Liver (tissue), 8 donors: ENCODE measurements at regions not wholly inside any gene's neighbourhood (a gene's known extent, or its start where the extent isn't known, plus 50 kb on each side); places are given as distances from the start of the nearest gene placed in this dataset.

ENCODE experiments used
- DNase-seq: peaks from one replicate; pipeline ENCODE4 v3.0.0-alpha.2; 2017; ENCODE audit warnings: low spot score
- H3K27ac ChIP-seq, 2 donors: one replicate each; pipeline ENCODE4 v1.7.0; 2013; ENCODE audit warnings: inconsistent platforms in 2 of 2, low read length in 2 of 2, control low read depth in 1 of 2, low read depth in 1 of 2, mild to moderate bottlenecking in 1 of 2
- H3K27me3 ChIP-seq, 4 donors: one replicate each; pipeline versions ENCODE4 v1.6.1 to v1.7.0; 2013; ENCODE audit warnings: low read length in 3 of 4, inconsistent platforms in 1 of 4, mild to moderate bottlenecking in 1 of 4, moderate library complexity in 1 of 4; ENCODE audit not compliant: control insufficient read depth in 4 of 4, insufficient read depth in 4 of 4
- H3K36me3 ChIP-seq, 4 donors: one replicate each; pipeline versions ENCODE4 v1.6.1 to v1.7.0; 2013; ENCODE audit warnings: low read length in 3 of 4, mild to moderate bottlenecking in 3 of 4, low read depth in 1 of 4, moderate library complexity in 1 of 4; ENCODE audit not compliant: control insufficient read depth in 4 of 4, insufficient read depth in 3 of 4
- H3K4me1 ChIP-seq, 4 donors: one replicate each; pipeline versions ENCODE4 v1.6.1 to v1.7.0; 2013; ENCODE audit warnings: low read length in 3 of 4, mild to moderate bottlenecking in 3 of 4, moderate library complexity in 1 of 4; ENCODE audit not compliant: control insufficient read depth in 4 of 4, insufficient read depth in 4 of 4
- H3K4me3 ChIP-seq, 3 donors: one replicate each; pipeline versions ENCODE4 v1.6.1 to v1.7.0; 2013; ENCODE audit warnings: low read length in 3 of 3, control low read depth in 1 of 3, low read depth in 1 of 3, mild to moderate bottlenecking in 1 of 3
- H3K9ac ChIP-seq, 2 donors: one replicate each; pipeline ENCODE4 v1.7.0; 2013; ENCODE audit warnings: low read length in 2 of 2, mild to moderate bottlenecking in 2 of 2, moderate library complexity in 2 of 2, control low read depth in 1 of 2, low read depth in 1 of 2
- H3K9me3 ChIP-seq, 4 donors: one replicate each; pipeline versions ENCODE4 v1.6.1 to v1.7.0; 2013; ENCODE audit warnings: low read length in 3 of 4; ENCODE audit not compliant: control insufficient read depth in 4 of 4
- EGR1 ChIP-seq, 2 donors: IDR thresholded peaks; 2 replicates each; pipeline ENCODE4 v1.6.1; 2016 to 2018; ENCODE audit warnings: antibody characterized with exemption in 2 of 2, low read depth in 2 of 2
- FOXA1 ChIP-seq: IDR thresholded peaks from 2 replicates; pipeline ENCODE4 v1.6.1; 2016; ENCODE audit warnings: antibody characterized with exemption
- FOXA2 ChIP-seq: IDR thresholded peaks from 2 replicates; pipeline ENCODE4 v1.6.1; 2016; ENCODE audit warnings: antibody characterized with exemption
- GABPA ChIP-seq, 2 donors: IDR thresholded peaks in 1 of 2; conservative IDR thresholded peaks in 1 of 2; 2 replicates each; pipeline ENCODE4 v1.6.1; 2016; ENCODE audit warnings: antibody characterized with exemption in 2 of 2, mild to moderate bottlenecking in 1 of 2, moderate library complexity in 1 of 2
- HNF4A ChIP-seq, 2 donors: conservative IDR thresholded peaks; 2 replicates each; pipeline ENCODE4 v1.6.1; 2016; ENCODE audit warnings: antibody characterized with exemption in 2 of 2, mild to moderate bottlenecking in 2 of 2
- HNF4G ChIP-seq: IDR thresholded peaks from 2 replicates; pipeline ENCODE4 v1.6.1; 2016; ENCODE audit warnings: antibody characterized with exemption
- JUND ChIP-seq, 2 donors: IDR thresholded peaks; 2 replicates each; pipeline ENCODE4 v1.6.1; 2016; ENCODE audit warnings: antibody characterized with exemption in 2 of 2
- MAX ChIP-seq: IDR thresholded peaks from 2 replicates; pipeline ENCODE4 v1.6.1; 2016; ENCODE audit warnings: antibody characterized with exemption
- NR2F2 ChIP-seq: IDR thresholded peaks from 2 replicates; pipeline ENCODE4 v1.6.1; 2016; ENCODE audit warnings: antibody characterized with exemption
- RAD21 ChIP-seq, 2 donors: IDR thresholded peaks; 2 replicates each; pipeline ENCODE4 v1.6.1; 2016; ENCODE audit warnings: antibody characterized with exemption in 2 of 2, mild to moderate bottlenecking in 2 of 2
- RXRA ChIP-seq, 2 donors: IDR thresholded peaks; 2 replicates each; pipeline ENCODE4 v1.6.1; 2017 to 2018; ENCODE audit warnings: antibody characterized with exemption in 2 of 2, mild to moderate bottlenecking in 1 of 2
- SP1 ChIP-seq: IDR thresholded peaks from 2 replicates; pipeline ENCODE4 v1.6.1; 2018; ENCODE audit warnings: antibody characterized with exemption, mild to moderate bottlenecking
- TAF1 ChIP-seq: conservative IDR thresholded peaks from 2 replicates; pipeline ENCODE4 v1.6.1; 2016; ENCODE audit warnings: antibody characterized with exemption, mild to moderate bottlenecking
- YY1 ChIP-seq: IDR thresholded peaks from 2 replicates; pipeline ENCODE4 v1.6.1; 2016; ENCODE audit warnings: antibody characterized with exemption, mild to moderate bottlenecking
- ZBTB33 ChIP-seq: IDR thresholded peaks from 2 replicates; pipeline ENCODE4 v1.6.1; 2016; ENCODE audit warnings: antibody characterized with exemption
- WGBS: extraction: QIAGEN DNeasy Blood & Tissue Kit; methylation state at CpG from one replicate; pipeline ENCODE4 v1.1.7; 2013; 5-methylcytosine and 5-hydroxymethylcytosine counted together
- TF ChIP-seq, protein P1 (sequence below): IDR thresholded peaks from 2 replicates; pipeline ENCODE4 v1.6.1; 2016; ENCODE audit warnings: antibody characterized with exemption
- TF ChIP-seq, protein P2 (sequence below): fragments of 150-350 bp; IDR thresholded peaks from 2 replicates; pipeline ENCODE4 v1.5.1; 2017; ENCODE audit warnings: improper control_type of control experiment, low read depth, low read length; ENCODE audit not compliant: missing input control
- TF ChIP-seq, protein P3 (sequence below): IDR thresholded peaks from 2 replicates; pipeline ENCODE4 v1.6.1; 2016; ENCODE audit warnings: antibody characterized with exemption, mild to moderate bottlenecking
- donor health status: healthy.
- donor health status: healthy.
- donor health status: healthy.
- donor health status: healthy.
- donor health status: healthy.

- WGBS: 34% methylated on average over 3 of the region's 3 CpGs
- Histone ChIP-seq H3K9ac (no peak overlapping the region), H3K9me3 (no peaks in the 10 kb centered on the region), H3K36me3 (no peaks in the 10 kb centered on the region), H3K4me1 (no peaks in the 10 kb centered on the region), H3K4me3 (no peak overlapping the region), H3K27ac (peak overlapping the region in 1 of 2 donors; percentile 18), H3K27me3 (no peaks in the 10 kb centered on the region)
- DNase-seq: no peak
- TF ChIP-seq GABPA (IDR thresholded peaks at IDR 0.05 in 1 of 2, conservative IDR thresholded peaks at IDR 0.05 in 1 of 2) (no peak), TAF1 (no peak)
- TF ChIP-seq, protein P1, sequence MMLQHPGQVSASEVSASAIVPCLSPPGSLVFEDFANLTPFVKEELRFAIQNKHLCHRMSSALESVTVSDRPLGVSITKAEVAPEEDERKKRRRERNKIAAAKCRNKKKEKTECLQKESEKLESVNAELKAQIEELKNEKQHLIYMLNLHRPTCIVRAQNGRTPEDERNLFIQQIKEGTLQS: no peak
Measured at GRCh38 chr2:188787658-188788240, 186.4 kb upstream of the COL3A1 start.

- Histone ChIP-seq H3K36me3 (no peaks in the 10 kb centered on the region), H3K4me3 (no peak overlapping the region), H3K9ac (no peak overlapping the region), H3K27ac (peak overlapping the region in 1 of 2 donors; percentile 23), H3K27me3 (no peaks in the 10 kb centered on the region), H3K4me1 (no peaks in the 10 kb centered on the region), H3K9me3 (no peaks in the 10 kb centered on the region)
- TF ChIP-seq GABPA (IDR thresholded peaks at IDR 0.05 in 1 of 2, conservative IDR thresholded peaks at IDR 0.05 in 1 of 2) (no peak), HNF4A (conservative IDR thresholded peaks at IDR 0.05) (no peak), MAX (no peak), FOXA2 (no peak), NR2F2 (no peak), TAF1 (no peak), ZBTB33 (no peak), HNF4G (no peak), SP1 (no peak), RXRA (IDR thresholded peaks at IDR 0.05) (no peak), JUND (IDR thresholded peaks at IDR 0.05) (no peak), RAD21 (IDR thresholded peaks at IDR 0.05) (no peak), EGR1 (IDR thresholded peaks at IDR 0.05; ENCODE audit: low read depth in 2 of 2) (no peak), FOXA1 (no peak), YY1 (no peak)
- TF ChIP-seq, protein P1: no peak
- TF ChIP-seq, protein P2, sequence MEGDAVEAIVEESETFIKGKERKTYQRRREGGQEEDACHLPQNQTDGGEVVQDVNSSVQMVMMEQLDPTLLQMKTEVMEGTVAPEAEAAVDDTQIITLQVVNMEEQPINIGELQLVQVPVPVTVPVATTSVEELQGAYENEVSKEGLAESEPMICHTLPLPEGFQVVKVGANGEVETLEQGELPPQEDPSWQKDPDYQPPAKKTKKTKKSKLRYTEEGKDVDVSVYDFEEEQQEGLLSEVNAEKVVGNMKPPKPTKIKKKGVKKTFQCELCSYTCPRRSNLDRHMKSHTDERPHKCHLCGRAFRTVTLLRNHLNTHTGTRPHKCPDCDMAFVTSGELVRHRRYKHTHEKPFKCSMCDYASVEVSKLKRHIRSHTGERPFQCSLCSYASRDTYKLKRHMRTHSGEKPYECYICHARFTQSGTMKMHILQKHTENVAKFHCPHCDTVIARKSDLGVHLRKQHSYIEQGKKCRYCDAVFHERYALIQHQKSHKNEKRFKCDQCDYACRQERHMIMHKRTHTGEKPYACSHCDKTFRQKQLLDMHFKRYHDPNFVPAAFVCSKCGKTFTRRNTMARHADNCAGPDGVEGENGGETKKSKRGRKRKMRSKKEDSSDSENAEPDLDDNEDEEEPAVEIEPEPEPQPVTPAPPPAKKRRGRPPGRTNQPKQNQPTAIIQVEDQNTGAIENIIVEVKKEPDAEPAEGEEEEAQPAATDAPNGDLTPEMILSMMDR: no peak
- TF ChIP-seq, protein P3, sequence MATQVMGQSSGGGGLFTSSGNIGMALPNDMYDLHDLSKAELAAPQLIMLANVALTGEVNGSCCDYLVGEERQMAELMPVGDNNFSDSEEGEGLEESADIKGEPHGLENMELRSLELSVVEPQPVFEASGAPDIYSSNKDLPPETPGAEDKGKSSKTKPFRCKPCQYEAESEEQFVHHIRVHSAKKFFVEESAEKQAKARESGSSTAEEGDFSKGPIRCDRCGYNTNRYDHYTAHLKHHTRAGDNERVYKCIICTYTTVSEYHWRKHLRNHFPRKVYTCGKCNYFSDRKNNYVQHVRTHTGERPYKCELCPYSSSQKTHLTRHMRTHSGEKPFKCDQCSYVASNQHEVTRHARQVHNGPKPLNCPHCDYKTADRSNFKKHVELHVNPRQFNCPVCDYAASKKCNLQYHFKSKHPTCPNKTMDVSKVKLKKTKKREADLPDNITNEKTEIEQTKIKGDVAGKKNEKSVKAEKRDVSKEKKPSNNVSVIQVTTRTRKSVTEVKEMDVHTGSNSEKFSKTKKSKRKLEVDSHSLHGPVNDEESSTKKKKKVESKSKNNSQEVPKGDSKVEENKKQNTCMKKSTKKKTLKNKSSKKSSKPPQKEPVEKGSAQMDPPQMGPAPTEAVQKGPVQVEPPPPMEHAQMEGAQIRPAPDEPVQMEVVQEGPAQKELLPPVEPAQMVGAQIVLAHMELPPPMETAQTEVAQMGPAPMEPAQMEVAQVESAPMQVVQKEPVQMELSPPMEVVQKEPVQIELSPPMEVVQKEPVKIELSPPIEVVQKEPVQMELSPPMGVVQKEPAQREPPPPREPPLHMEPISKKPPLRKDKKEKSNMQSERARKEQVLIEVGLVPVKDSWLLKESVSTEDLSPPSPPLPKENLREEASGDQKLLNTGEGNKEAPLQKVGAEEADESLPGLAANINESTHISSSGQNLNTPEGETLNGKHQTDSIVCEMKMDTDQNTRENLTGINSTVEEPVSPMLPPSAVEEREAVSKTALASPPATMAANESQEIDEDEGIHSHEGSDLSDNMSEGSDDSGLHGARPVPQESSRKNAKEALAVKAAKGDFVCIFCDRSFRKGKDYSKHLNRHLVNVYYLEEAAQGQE: no peak
- no peak for DNase-seq
Measured at GRCh38 chr2:188788621-188789020, 185.6 kb upstream of the COL3A1 start.
